ENCODE measurements at regions not wholly inside any gene's neighbourhood (a gene's known extent, or its start where the extent isn't known, plus 50 kb on each side); places are given as distances from the start of the nearest gene placed in this dataset.
"Not testable (repeated sequence)": the region's sequence is repeated elsewhere in the genome, so short reads cannot be mapped to it uniquely, and the experiment has no call there.

DNA sequence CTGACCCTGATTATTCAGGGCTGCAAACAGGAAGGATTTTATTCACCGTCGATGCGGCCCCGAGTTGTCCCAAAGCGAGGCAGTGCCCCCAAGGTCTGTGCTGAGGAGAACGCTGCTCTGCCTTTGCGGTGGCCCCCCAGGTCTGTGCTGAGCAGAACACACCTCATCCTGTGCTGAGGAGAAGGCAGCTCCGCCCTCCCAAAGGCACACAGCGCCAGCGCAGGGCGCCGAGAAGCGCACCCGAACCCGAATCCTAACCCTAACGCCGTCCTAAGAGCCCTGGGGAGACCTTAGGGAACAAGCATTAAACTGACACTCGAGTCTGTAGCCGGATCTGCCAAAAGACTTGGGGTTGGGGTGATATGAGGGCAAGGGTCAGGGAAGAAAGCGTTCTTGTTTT lies 188.9 kb downstream of the CCT8L2 start:
- H3K79me2 ChIP-seq (ENCODE audit: insufficient read depth, low read length); H3F3A ChIP-seq (ENCODE audit: low read depth); H3K4me2 ChIP-seq (ENCODE audit: low read depth, low read length, poor library complexity, severe bottlenecking); H3K9me3 ChIP-seq (ENCODE audit: insufficient read depth, low read depth, low read length); H3K4me1 ChIP-seq (ENCODE audit: insufficient read depth, low read length, poor library complexity, severe bottlenecking); H3K9me2 ChIP-seq (replicated peaks; ENCODE audit: low read depth, low read length); H4K20me1 ChIP-seq (ENCODE audit: insufficient read depth, low read length, poor library complexity, severe bottlenecking); H3K36me3 ChIP-seq (ENCODE audit: insufficient read depth, low read length); H2AFZ ChIP-seq (ENCODE audit: low read length); H3K9ac ChIP-seq (ENCODE audit: low read depth, low read length, poor library complexity, severe bottlenecking); H3K27me3 ChIP-seq (ENCODE audit: insufficient read depth, low read length, poor library complexity, severe bottlenecking); H3K4me3 ChIP-seq (ENCODE audit: low read length, poor library complexity, severe bottlenecking): not testable (repeated sequence)

DNA sequence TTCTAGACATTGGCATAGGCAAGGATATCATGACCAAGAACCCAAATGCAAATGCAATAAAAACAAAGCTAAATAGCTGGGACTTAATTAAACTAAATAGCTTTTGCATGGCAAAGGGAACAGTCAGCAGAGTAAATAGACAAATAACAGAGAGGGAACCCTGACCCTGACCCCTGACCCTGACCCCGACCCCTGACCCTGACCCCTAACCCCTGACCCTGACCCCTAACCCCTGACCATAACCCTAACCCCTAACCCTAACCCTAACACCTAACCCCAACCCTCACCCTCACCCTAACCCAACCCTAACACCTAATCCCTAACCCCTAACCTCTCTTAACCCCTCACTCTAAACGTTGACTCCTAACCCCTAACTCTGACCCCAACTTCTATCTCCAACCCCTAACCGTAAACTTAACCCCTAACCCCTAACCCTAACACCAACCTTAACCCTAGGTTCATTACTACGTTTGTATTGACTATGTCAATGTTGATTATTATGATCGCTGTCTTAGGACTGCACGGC lies 189.7 kb downstream of the CCT8L2 start:
- H2AFZ ChIP-seq (ENCODE audit: low read length); H3K79me2 ChIP-seq (ENCODE audit: insufficient read depth, low read length); H3K4me3 ChIP-seq (ENCODE audit: low read length, poor library complexity, severe bottlenecking); H3K4me2 ChIP-seq (ENCODE audit: low read depth, low read length, poor library complexity, severe bottlenecking); H3F3A ChIP-seq (ENCODE audit: low read depth); H3K36me3 ChIP-seq (ENCODE audit: insufficient read depth, low read length); H3K27me3 ChIP-seq (ENCODE audit: insufficient read depth, low read length, poor library complexity, severe bottlenecking); H3K9me3 ChIP-seq (ENCODE audit: insufficient read depth, low read depth, low read length); H4K20me1 ChIP-seq (ENCODE audit: insufficient read depth, low read length, poor library complexity, severe bottlenecking); H3K9ac ChIP-seq (ENCODE audit: low read depth, low read length, poor library complexity, severe bottlenecking); H3K4me1 ChIP-seq (ENCODE audit: insufficient read depth, low read length, poor library complexity, severe bottlenecking); H3K9me2 ChIP-seq (replicated peaks; ENCODE audit: low read depth, low read length): not testable (repeated sequence)

DNA sequence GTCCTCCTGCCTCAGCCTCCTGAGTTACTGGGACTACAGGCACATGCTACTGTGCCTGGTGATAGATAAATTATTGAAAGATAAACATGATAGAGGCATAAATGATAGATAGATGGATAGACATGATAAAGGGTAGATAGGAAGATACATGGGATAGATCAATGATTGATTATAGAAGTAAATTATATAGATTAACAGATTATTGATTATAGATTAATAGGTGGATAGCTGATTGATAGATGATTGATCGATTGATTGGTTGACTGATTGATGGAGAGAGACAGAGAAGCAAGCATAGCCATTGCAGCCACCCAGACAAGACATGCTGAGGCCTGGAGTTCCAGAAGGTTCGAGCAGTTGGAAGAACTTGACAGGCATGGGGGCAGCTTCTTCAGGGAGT lies 199.1 kb downstream of the CCT8L2 start:
- not testable (repeated sequence) for H3K9ac ChIP-seq (ENCODE audit: low read depth, low read length, poor library complexity, severe bottlenecking); H3K36me3 ChIP-seq (ENCODE audit: insufficient read depth, low read length); H3K79me2 ChIP-seq (ENCODE audit: insufficient read depth, low read length); H3K4me1 ChIP-seq (ENCODE audit: insufficient read depth, low read length, poor library complexity, severe bottlenecking); H3K4me2 ChIP-seq (ENCODE audit: low read depth, low read length, poor library complexity, severe bottlenecking); H2AFZ ChIP-seq (ENCODE audit: low read length); H3K27me3 ChIP-seq (ENCODE audit: insufficient read depth, low read length, poor library complexity, severe bottlenecking); H4K20me1 ChIP-seq (ENCODE audit: insufficient read depth, low read length, poor library complexity, severe bottlenecking); H3K9me2 ChIP-seq (replicated peaks; ENCODE audit: low read depth, low read length); H3K9me3 ChIP-seq (ENCODE audit: insufficient read depth, low read depth, low read length); H3K4me3 ChIP-seq (ENCODE audit: low read length, poor library complexity, severe bottlenecking); H3F3A ChIP-seq (ENCODE audit: low read depth)

DNA sequence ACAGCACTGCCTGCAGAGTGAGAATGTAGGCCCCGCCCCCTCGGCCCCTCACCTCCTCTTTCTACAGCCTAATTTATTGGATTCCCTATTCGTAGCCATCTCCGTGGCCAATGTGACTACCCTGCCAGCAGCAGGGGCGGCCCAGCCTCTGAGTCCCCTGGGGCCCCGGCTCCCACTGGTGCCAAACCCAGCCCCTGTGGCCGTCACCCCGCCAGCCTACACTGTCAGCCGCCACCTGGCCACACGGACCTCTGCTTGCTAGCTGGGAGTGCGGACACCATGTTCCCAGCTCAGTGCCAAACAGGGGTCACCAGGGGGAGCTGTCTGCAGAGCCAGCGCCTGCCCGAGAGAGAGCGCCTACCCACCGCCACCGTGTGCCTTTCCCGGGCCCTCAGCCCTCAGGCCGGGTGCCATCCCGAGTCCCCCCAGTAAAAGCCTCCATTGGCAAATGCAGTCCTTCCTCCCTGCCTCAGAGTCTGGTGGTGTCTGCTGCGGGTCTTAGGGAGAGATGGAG lies 201.1 kb downstream of the CCT8L2 start:
- not testable (repeated sequence) for H4K20me1 ChIP-seq (ENCODE audit: insufficient read depth, low read length, poor library complexity, severe bottlenecking); H3K4me2 ChIP-seq (ENCODE audit: low read depth, low read length, poor library complexity, severe bottlenecking); H3K9me3 ChIP-seq (ENCODE audit: insufficient read depth, low read depth, low read length); H3K79me2 ChIP-seq (ENCODE audit: insufficient read depth, low read length); H3F3A ChIP-seq (ENCODE audit: low read depth); H3K9ac ChIP-seq (ENCODE audit: low read depth, low read length, poor library complexity, severe bottlenecking); H3K4me3 ChIP-seq (ENCODE audit: low read length, poor library complexity, severe bottlenecking); H3K27me3 ChIP-seq (ENCODE audit: insufficient read depth, low read length, poor library complexity, severe bottlenecking); H3K9me2 ChIP-seq (replicated peaks; ENCODE audit: low read depth, low read length); H3K4me1 ChIP-seq (ENCODE audit: insufficient read depth, low read length, poor library complexity, severe bottlenecking); H3K36me3 ChIP-seq (ENCODE audit: insufficient read depth, low read length); H2AFZ ChIP-seq (ENCODE audit: low read length)

DNA sequence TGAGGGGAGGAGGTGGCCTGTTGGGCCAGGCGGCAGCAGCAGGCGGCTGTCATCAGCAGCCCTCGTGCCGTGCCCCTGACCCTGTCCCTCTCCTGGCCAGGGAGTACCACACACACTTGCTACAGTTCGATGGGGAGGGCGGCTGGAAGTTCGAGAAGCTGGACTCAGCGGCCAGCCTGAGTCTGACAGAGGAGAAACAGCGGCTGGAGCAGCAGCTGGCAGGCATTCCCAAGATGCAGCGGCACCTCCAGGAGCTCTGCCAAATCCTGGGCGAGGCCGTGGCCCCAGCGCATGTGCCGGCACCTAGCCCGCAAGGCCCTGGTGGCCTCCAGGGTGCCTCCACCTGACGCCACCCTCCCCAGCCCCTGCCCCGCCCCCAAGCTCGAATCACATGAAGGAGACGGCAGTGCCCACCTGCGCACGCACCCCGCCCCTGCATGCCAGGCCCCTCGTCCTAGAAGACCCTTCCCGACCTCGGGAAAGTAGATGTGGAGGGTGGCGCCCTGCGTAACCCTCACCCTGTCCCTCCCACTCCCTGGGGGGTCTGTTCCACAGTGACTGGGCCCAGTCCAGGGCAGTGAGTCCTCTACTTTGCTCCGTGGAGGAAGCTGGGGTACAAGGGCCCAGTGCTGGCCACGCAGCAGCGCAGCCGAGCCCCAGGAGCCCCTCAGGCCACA lies 201.9 kb downstream of the CCT8L2 start:
- H3K27me3 ChIP-seq (ENCODE audit: insufficient read depth, low read length, poor library complexity, severe bottlenecking); H3K9ac ChIP-seq (ENCODE audit: low read depth, low read length, poor library complexity, severe bottlenecking); H3K79me2 ChIP-seq (ENCODE audit: insufficient read depth, low read length); H3K9me2 ChIP-seq (replicated peaks; ENCODE audit: low read depth, low read length); H3K4me2 ChIP-seq (ENCODE audit: low read depth, low read length, poor library complexity, severe bottlenecking); H3K4me3 ChIP-seq (ENCODE audit: low read length, poor library complexity, severe bottlenecking); H3F3A ChIP-seq (ENCODE audit: low read depth); H3K4me1 ChIP-seq (ENCODE audit: insufficient read depth, low read length, poor library complexity, severe bottlenecking); H4K20me1 ChIP-seq (ENCODE audit: insufficient read depth, low read length, poor library complexity, severe bottlenecking); H2AFZ ChIP-seq (ENCODE audit: low read length); H3K9me3 ChIP-seq (ENCODE audit: insufficient read depth, low read depth, low read length); H3K36me3 ChIP-seq (ENCODE audit: insufficient read depth, low read length): not testable (repeated sequence)

DNA sequence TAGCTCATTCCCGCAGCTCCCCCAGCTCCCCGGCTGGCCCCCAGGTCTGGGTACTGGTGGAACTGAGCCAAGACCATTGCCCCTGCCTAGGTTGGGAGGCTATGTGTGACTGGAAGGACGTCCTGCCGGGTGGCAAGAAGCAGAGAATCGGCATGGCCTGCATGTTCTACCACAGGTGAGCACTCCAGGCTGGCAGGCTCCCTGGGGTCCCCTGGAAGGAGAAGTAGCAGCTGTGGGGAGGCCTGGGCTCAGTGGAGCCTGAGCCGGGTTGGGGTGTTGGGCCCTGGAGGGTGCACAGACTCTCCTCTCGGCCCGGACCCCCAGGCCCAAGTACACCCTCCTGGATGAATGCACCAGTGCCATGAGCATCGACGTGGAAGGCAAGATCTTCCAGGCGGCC lies 202.6 kb downstream of the CCT8L2 start:
- H3K4me3 ChIP-seq (ENCODE audit: low read length, poor library complexity, severe bottlenecking); H3K27me3 ChIP-seq (ENCODE audit: insufficient read depth, low read length, poor library complexity, severe bottlenecking); H3K79me2 ChIP-seq (ENCODE audit: insufficient read depth, low read length); H3K4me2 ChIP-seq (ENCODE audit: low read depth, low read length, poor library complexity, severe bottlenecking); H3K9ac ChIP-seq (ENCODE audit: low read depth, low read length, poor library complexity, severe bottlenecking); H3K9me3 ChIP-seq (ENCODE audit: insufficient read depth, low read depth, low read length); H2AFZ ChIP-seq (ENCODE audit: low read length); H3K4me1 ChIP-seq (ENCODE audit: insufficient read depth, low read length, poor library complexity, severe bottlenecking); H3F3A ChIP-seq (ENCODE audit: low read depth); H4K20me1 ChIP-seq (ENCODE audit: insufficient read depth, low read length, poor library complexity, severe bottlenecking); H3K36me3 ChIP-seq (ENCODE audit: insufficient read depth, low read length); H3K9me2 ChIP-seq (replicated peaks; ENCODE audit: low read depth, low read length): not testable (repeated sequence)

DNA sequence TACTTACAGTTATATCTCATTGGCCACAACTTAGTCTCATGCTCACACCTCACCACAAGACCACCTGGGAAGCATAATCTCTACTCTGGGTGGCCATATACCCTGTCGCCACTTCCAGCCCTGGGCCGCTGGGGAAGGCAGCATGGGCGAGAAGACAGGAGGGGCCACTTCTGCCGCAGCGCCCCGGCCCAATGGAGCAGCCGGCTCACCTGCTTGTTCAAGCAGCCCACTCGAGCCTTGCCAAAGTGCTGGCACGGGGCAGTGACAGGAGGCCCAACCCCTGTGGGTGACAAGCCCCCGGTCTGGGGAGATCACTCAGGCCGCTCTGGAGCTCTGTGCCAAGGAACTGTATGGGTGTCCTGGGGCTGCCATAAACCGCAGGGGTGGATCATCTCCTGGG lies 203.4 kb downstream of the CCT8L2 start:
- not testable (repeated sequence) for H4K20me1 ChIP-seq (ENCODE audit: insufficient read depth, low read length, poor library complexity, severe bottlenecking); H3K4me1 ChIP-seq (ENCODE audit: insufficient read depth, low read length, poor library complexity, severe bottlenecking); H3K9me3 ChIP-seq (ENCODE audit: insufficient read depth, low read depth, low read length); H3K36me3 ChIP-seq (ENCODE audit: insufficient read depth, low read length); H3K9me2 ChIP-seq (replicated peaks; ENCODE audit: low read depth, low read length); H3K4me3 ChIP-seq (ENCODE audit: low read length, poor library complexity, severe bottlenecking); H3K9ac ChIP-seq (ENCODE audit: low read depth, low read length, poor library complexity, severe bottlenecking); H2AFZ ChIP-seq (ENCODE audit: low read length); H3F3A ChIP-seq (ENCODE audit: low read depth); H3K27me3 ChIP-seq (ENCODE audit: insufficient read depth, low read length, poor library complexity, severe bottlenecking); H3K79me2 ChIP-seq (ENCODE audit: insufficient read depth, low read length); H3K4me2 ChIP-seq (ENCODE audit: low read depth, low read length, poor library complexity, severe bottlenecking)

All from Loucy (cell line).